ENCODE measurements at regions not wholly inside any gene's neighbourhood (a gene's known extent, or its start where the extent isn't known, plus 50 kb on each side); places are given as distances from the start of the nearest gene placed in this dataset.
"Not testable (repeated sequence)": the region's sequence is repeated elsewhere in the genome, so short reads cannot be mapped to it uniquely, and the experiment has no call there.

DNA sequence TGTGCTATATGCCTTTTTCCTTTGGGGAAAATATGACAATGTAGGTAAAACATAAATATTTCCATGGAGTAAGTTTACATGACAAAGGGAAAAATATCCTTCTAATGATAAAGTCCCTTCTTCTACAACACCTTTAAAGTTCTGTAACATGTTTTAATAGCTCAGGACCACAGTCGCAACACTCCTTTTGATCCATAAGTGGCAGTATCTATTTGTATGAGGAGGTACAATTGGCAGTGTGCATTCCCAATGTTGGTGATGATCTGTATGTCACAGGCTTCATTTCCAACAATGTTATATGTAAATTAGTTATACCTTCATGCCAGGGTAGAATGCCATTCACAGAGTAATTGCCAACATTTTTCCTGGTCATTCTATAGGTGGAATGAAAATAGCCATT, 127.1 kb upstream of the CCNH start:
- DNase-seq (ENCODE audit: low read depth) = no peak

- DNase-seq (ENCODE audit: low read depth) = no peak
These were observed 123.6 kb upstream of the CCNH start for GRCh38 chr5:87536365-87536764.

DNA sequence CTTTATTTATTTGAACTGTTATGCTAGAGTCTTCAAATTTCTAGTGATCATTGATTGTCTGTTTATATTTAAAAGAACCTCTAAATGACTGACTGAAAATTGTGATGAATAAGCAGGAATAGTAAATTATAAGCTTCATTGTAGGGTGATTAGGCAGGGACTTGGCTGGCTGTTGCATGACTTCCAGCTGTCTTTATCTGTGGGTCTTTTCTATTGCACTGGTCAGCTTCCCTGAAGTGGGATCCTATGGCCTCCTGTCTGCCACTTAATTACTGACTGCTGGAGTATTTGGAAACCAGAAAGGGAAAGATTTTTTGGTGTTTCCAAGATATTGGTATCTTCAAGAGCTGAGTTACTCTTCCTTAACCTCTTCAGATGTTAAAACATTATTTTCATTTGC, 123.0 kb upstream of the CCNH start:
- DNase-seq (ENCODE audit: low read depth) = no peak

DNA sequence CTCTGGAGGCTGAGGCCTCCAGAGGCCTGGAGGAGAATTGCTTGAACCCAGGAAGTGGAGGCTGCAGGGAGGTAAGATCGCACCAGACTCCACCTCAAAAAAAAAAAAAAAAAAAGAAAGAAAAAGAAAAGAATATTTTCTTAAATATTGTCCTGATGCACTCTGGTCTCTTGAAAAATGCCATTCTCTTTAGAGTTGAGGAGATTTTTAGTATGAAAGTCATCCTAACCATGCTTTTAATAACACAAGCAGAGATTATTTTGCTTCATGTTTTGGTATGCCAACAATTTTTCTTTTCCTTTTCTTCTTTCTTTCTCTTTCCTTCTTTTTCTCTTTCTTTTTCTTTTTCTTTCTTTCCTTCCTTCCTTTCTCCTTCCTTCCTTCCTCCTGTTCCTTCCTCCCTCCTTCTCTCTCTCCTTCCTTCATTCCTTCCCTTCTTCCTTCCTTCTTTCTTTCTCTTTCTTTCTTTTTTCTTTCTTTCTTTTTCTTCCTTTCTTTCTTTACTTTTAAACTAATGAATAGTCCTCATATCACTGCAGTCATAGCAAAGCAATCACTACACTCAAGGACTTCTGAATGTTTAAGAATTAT, 116.9 kb upstream of the CCNH start:
- DNase-seq (ENCODE audit: low read depth) = no peak

GRCh38 chr5:87526131-87526530, 113.4 kb upstream of the CCNH start:
- no peak for DNase-seq (ENCODE audit: low read depth)

DNA sequence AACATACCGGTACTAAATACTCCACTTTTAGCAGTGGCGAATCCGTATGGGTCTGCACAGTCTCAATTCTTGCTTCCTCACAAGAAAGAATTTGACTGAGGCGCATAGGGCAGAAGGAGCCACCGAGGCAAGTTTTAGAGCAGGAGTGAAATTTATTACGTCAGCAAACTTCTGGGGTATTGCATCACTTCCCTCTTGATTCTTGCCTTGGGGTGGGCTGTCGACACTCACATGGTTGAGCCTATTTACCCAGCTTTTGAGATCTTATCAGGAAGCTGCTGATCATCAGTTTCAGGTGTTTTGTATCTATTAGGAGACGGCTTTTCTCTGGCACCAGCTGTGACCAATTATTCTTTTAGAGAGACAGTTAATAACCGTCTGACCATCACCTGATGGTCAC, 111.5 kb upstream of the CCNH start:
- DNase-seq (ENCODE audit: low read depth) = no peak

GRCh38 chr5:87511778-87512177, 99.0 kb upstream of the CCNH start:
- DNase-seq (ENCODE audit: low read depth) = not testable (repeated sequence)

- no peak for DNase-seq (ENCODE audit: low read depth)
These were observed 90.3 kb upstream of the CCNH start for GRCh38 chr5:87503004-87503403.

GRCh38 chr5:87499478-87500410, 87.0 kb upstream of the CCNH start:
- no peak for DNase-seq (ENCODE audit: low read depth)

All from renal cortical epithelial cell (primary cell).